Suprapubic skin (tissue), 3 donors: ENCODE measurements at regions not wholly inside any gene's neighbourhood (a gene's known extent, or its start where the extent isn't known, plus 50 kb on each side); places are given as distances from the start of the nearest gene placed in this dataset.

Source experiments
- CTCF ChIP-seq, 2 donors: fragments of 200-600 bp in 1 of 2; fragments of 450-650 bp in 1 of 2; sonication (generic) in 1 of 2; IDR thresholded peaks; one replicate each; pipeline ENCODE4 v1.5.1; 2016 to 2019; ENCODE audit warnings: antibody characterized with exemption in 2 of 2, mild to moderate bottlenecking in 1 of 2, moderate library complexity in 1 of 2
- EP300 ChIP-seq: sonication (generic); formaldehyde crosslinking; IDR thresholded peaks from one replicate; pipeline ENCODE4 v1.6.1; 2017; ENCODE audit warnings: antibody characterized with exemption
- POLR2A ChIP-seq, 2 donors: fragments of 450-650 bp; IDR thresholded peaks; one replicate each; pipeline ENCODE4 v1.6.1; 2017; ENCODE audit warnings: antibody characterized with exemption in 2 of 2, mild to moderate bottlenecking in 2 of 2, moderate library complexity in 2 of 2

GRCh38 chr4:15161439-15161838, 159.2 kb downstream of the CPEB2 start:
- TF ChIP-seq CTCF (IDR thresholded peaks at IDR 0.05): no peak
- TF ChIP-seq POLR2A (IDR thresholded peaks at IDR 0.05): no peak
- no peak for TF ChIP-seq EP300
